Bronchial epithelial cell (primary cell): ENCODE measurements at regions not wholly inside any gene's neighbourhood (a gene's known extent, or its start where the extent isn't known, plus 50 kb on each side); places are given as distances from the start of the nearest gene placed in this dataset.
"Not testable (repeated sequence)": the region's sequence is repeated elsewhere in the genome, so short reads cannot be mapped to it uniquely, and the experiment has no call there.

Source experiments
- DNase-seq: peaks from one replicate; pipeline ENCODE4 v3.0.0-alpha.2; 2010; ENCODE audit warnings: low read depth
- FAIRE-seq: peaks from 2 replicates; lab custom pipeline; 2011; peaks lifted over from hg19 to GRCh38; lab: Jason Lieb, UNC
- H3K27me3 ChIP-seq: 2 replicates; pipeline ENCODE4 v1.5.1; 2011; ENCODE audit warnings: low read length; ENCODE audit not compliant: control insufficient read depth, insufficient read depth
- H3K36me3 ChIP-seq: 2 replicates; pipeline ENCODE4 v1.5.1; 2011; ENCODE audit warnings: low read length; ENCODE audit not compliant: control insufficient read depth, insufficient read depth
- H3K4me3 ChIP-seq: 2 replicates; pipeline ENCODE4 v1.5.1; 2011; ENCODE audit warnings: mild to moderate bottlenecking, low read depth, low read length, control low read depth
- TF ChIP-seq, protein P1 (sequence below): IDR thresholded peaks from 2 replicates; pipeline ENCODE4 v1.5.1; 2011; ENCODE audit warnings: mild to moderate bottlenecking, moderate library complexity, low read length, control low read depth, inconsistent platforms; ENCODE audit not compliant: insufficient read depth, severe bottlenecking

DNA sequence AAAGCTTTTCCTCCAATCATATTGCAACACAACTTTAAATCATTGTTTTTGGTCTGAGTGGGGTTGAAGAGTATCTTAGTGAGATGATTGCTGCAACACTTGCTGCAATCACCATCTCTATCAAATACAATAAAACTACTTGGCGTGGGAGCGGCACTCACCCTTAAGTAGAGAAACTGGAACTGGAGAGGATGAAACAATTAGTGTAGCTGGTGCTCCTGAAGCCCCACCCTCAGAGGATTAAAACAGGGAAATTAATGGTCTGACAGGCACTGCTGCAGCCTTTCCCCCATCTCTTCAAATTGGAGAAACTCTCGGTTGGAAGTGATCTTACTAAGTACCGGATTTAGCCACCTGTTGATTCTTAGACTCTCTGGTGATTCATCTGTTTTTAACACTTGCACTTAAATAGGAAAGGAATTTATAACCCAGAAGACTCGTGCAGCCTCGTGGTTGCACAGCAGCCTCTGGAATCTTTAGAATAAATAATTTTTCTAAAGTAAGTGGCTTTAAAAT lies 80.5 kb upstream of the KIF26B start:
- H3K36me3 ChIP-seq, result no peaks in the 10 kb centered on the region
- DNase-seq (peak; percentile 35), FAIRE-seq (no peak)
- no peak overlapping the region for H3K4me3 ChIP-seq
- TF ChIP-seq, protein P1, sequence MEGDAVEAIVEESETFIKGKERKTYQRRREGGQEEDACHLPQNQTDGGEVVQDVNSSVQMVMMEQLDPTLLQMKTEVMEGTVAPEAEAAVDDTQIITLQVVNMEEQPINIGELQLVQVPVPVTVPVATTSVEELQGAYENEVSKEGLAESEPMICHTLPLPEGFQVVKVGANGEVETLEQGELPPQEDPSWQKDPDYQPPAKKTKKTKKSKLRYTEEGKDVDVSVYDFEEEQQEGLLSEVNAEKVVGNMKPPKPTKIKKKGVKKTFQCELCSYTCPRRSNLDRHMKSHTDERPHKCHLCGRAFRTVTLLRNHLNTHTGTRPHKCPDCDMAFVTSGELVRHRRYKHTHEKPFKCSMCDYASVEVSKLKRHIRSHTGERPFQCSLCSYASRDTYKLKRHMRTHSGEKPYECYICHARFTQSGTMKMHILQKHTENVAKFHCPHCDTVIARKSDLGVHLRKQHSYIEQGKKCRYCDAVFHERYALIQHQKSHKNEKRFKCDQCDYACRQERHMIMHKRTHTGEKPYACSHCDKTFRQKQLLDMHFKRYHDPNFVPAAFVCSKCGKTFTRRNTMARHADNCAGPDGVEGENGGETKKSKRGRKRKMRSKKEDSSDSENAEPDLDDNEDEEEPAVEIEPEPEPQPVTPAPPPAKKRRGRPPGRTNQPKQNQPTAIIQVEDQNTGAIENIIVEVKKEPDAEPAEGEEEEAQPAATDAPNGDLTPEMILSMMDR, result no peak
- no peaks in the 10 kb centered on the region for H3K27me3 ChIP-seq

DNA sequence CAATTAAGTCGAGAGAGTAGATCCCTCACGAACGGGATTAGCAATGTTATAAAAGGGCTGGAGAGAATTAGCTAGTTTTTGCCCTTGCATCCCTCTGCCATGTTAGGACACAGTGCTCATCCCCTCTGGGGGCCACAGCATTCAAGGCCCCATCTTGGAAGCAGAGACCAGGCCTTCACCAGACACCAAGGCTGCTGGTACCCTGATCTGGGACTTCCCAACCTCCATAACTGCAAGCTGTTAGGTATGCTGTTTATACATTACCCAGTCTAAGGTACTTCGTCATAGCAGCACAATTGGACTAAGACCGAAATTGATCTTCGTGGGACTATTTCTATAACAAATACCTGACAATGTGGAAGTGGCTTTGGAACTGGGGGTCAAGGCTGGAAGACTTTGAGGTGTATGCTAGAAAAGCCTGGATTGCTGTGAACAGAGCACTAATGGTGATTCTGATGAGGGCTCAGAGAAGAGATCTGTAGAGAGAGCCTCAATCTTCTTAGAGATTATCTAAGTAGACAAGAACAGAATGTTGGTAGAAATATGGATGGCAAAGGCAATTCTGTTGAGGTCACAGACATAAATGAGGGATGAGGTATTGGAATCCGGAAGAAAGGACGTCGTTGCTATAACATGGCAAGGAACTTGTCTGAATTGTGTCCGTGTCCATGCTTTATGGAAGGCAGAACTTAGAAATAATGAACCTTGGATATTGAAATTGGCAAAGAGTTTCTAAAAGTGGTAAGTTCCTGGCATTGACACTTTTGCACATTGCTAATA lies 83.8 kb upstream of the KIF26B start:
- TF ChIP-seq, protein P1, result no peak
- no peak overlapping the region for H3K4me3 ChIP-seq
- no peak for FAIRE-seq

DNA sequence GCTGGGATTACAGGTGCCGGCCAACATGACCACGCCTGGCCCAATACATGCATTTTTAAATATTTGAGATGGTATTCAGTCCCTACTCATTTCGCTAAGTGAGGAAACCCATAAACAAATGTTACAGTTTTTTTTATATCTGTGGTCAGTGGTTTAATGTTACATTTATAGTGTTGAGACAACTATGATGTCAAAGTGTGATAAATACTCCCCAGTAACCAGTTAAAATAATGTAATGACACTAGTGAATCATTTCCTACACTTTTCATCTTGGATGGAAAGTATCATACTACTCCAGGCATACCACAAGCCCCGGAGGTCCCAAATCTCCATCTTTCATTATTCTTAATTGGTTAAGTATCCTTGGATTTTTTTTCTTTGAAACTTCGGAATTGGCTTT lies 87.5 kb upstream of the KIF26B start:
- Histone ChIP-seq H3K4me3 (no peak overlapping the region), H3K36me3 (no peaks in the 10 kb centered on the region), H3K27me3 (no peaks in the 10 kb centered on the region)
- FAIRE-seq, result no peak
- DNase-seq, result no peak
- TF ChIP-seq, protein P1, result no peak

More for the DNA sequence above, 83.8 kb upstream of the KIF26B start:
- no peak for DNase-seq
- Histone ChIP-seq H3K36me3 (no peaks in the 10 kb centered on the region), H3K27me3 (no peaks in the 10 kb centered on the region)

DNA sequence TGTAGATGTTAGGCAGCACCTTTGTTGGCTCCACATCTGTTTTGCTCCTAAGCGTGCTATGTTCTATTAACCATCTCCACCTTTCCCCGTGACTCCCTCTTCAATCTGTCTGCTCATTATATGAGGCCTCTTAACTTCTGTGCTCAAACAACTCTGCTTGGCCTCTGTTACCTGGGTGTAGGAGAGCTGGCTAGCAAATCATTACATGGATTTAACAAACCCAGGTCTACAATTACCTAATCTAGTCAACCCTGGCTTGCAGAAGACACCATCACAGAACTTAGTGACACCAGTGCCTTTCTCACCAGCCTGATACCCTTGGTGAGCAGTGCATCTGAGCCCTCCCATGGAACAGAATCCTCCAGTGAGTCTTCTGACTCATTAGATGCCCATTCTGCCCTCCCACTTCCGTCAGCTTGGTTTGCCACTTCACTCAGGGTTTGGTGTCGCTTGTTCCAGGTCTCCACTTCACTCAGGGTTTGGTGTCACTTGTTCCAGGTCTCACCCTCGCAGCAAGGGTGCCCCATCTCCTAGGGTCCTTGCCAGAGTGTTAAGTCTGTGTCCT lies 92.0 kb upstream of the KIF26B start:
- DNase-seq, result no peak
- TF ChIP-seq, protein P1, result no peak
- FAIRE-seq, result peak; percentile 77
- no peak overlapping the region for H3K4me3 ChIP-seq
- H3K36me3 ChIP-seq, result no peaks in the 10 kb centered on the region
- no peaks in the 10 kb centered on the region for H3K27me3 ChIP-seq

DNA sequence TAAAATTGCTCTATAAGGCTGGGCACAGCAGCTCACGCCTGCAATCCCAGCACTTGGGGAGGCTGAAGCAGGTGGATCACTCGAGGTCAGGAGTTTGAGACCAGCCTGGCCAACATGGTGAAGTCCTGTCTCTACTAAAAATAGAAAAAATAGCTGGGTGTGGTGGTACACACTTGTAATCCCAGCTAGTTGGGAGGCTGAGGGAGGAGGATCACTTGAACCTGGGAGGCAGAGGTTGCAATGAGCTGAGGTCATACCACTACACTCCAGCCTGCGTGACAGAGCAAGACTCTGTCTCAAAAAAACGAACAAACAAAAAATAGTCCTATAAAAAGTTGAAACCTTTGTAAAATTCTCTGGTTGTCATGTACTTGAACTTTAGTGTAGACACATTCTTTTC lies 93.0 kb upstream of the KIF26B start:
- DNase-seq, result not testable (repeated sequence)

DNA sequence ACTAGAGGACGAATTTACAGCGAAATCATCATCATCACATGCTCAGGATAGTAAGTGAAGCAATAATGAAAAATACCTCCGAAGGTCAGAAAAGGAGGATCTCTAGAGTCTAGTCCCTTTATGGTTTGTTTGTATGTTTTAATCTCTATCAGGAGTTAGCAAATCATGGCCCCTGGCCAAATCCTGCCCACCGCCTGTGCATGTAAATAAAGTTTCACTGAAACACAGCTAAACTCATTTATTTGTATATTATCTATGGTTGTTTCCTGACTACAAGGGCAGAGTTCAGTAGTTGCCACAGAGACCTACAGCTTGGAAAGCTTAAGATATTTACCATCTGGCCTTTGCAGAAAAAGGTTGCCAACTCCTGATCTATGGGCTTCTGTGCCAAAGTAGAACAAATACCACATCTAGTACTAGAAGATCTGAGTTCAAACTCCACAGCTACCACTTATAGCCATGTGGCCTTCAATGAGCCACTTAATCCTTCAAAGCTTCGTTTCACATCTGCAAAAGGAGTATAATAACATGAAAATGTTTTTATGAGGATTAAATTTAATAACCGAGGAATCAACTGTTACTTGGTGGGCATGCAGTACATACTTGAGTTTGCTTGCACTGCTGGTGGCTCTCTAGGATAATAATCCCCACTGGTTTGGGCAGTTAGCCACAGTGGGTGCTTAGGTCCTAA lies 94.0 kb upstream of the KIF26B start:
- no peaks in the 10 kb centered on the region for H3K36me3 ChIP-seq
- FAIRE-seq, result no peak
- H3K4me3 ChIP-seq, result no peak overlapping the region
- no peak for DNase-seq
- TF ChIP-seq, protein P1, result no peak
- no peaks in the 10 kb centered on the region for H3K27me3 ChIP-seq

More for the DNA sequence above, 93.0 kb upstream of the KIF26B start:
- not testable (repeated sequence) for H3K36me3 ChIP-seq, H3K27me3 ChIP-seq, FAIRE-seq, H3K4me3 ChIP-seq
